WTC11 (cell line): ENCODE measurements at regions not wholly inside any gene's neighbourhood (a gene's known extent, or its start where the extent isn't known, plus 50 kb on each side); places are given as distances from the start of the nearest gene placed in this dataset.

ENCODE experiments used
- ATAC-seq: fragments of 200-7000 bp; cut with Tn5 transposase; 2 replicates; pipeline ENCODE4 v1.10.0; 2021; ENCODE audit warnings: mild to moderate bottlenecking, moderate library complexity
- CTCF ChIA-PET: fragments of 300-600 bp; sonication (Branson Sonifier 250); formaldehyde crosslinking; loops from one replicate; lab custom pipeline; 2021; ENCODE audit warnings: antibody characterized with exemption; lab: Charles Lee
- POLR2A ChIA-PET: fragments of 350-600 bp; sonication (Branson Sonifier 250); formaldehyde crosslinking; loops from one replicate; lab custom pipeline; 2021; ENCODE audit warnings: antibody characterized with exemption; lab: Charles Lee
- DNase-seq: peaks from one replicate; pipeline ENCODE4 v3.0.0; 2021; ENCODE audit warnings: low spot score
- H3K27ac Mint-ChIP-seq: 2 replicates; pipeline ENCODE4 v1.8.0; 2021; ENCODE audit warnings: mixed read lengths
- H3K27me3 Mint-ChIP-seq: 2 replicates; pipeline ENCODE4 v1.8.0; 2021; ENCODE audit warnings: low read depth, mild to moderate bottlenecking, moderate library complexity, mixed read lengths
- H3K36me3 Mint-ChIP-seq: 2 replicates; pipeline ENCODE4 v1.8.0; 2021; ENCODE audit warnings: mixed read lengths
- H3K4me1 Mint-ChIP-seq: 2 replicates; pipeline ENCODE4 v1.8.0; 2022; ENCODE audit warnings: mixed read lengths
- H3K4me3 Mint-ChIP-seq: 2 replicates; pipeline ENCODE4 v1.8.0; 2021; ENCODE audit warnings: mild to moderate bottlenecking, moderate library complexity, mixed read lengths
- H3K9me3 Mint-ChIP-seq: 2 replicates; pipeline ENCODE4 v1.8.0; 2021; ENCODE audit warnings: mixed read lengths
- AR ChIP-seq: fragments of 250-450 bp; sonication (Bioruptor Pico); IDR thresholded peaks from 2 replicates; pipeline ENCODE4 v1.9.0; 2021; ENCODE audit warnings: mild to moderate bottlenecking
- ESRRA ChIP-seq: sonication (generic); formaldehyde crosslinking; IDR thresholded peaks from 2 replicates; pipeline ENCODE4 v1.8.1; 2022; ENCODE audit warnings: mild to moderate bottlenecking, missing genetic modification reagents, borderline replicate concordance
- ETV6 ChIP-seq: sonication (generic); formaldehyde crosslinking; IDR thresholded peaks from 2 replicates; pipeline ENCODE4 v1.8.1; 2022; ENCODE audit warnings: mild to moderate bottlenecking, missing genetic modification reagents
- HMGA2 ChIP-seq: fragments of 250-450 bp; sonication (Bioruptor Pico); IDR thresholded peaks from 2 replicates; pipeline ENCODE4 v1.4.0; 2021; ENCODE audit warnings: mild to moderate bottlenecking, moderate library complexity
- KAT7 ChIP-seq: sonication (generic); formaldehyde crosslinking; IDR thresholded peaks from 2 replicates; pipeline ENCODE4 v1.8.1; 2023; ENCODE audit warnings: missing genetic modification reagents, mild to moderate bottlenecking, borderline replicate concordance
- MXD4 ChIP-seq: fragments of 250-450 bp; sonication (Bioruptor Pico); IDR thresholded peaks from 2 replicates; pipeline ENCODE4 v1.8.0; 2021; ENCODE audit warnings: mild to moderate bottlenecking, moderate library complexity, borderline replicate concordance
- OVOL2 ChIP-seq: fragments of 250-450 bp; sonication (Bioruptor Pico); IDR thresholded peaks from 2 replicates; pipeline ENCODE4 v1.9.0; 2021; ENCODE audit warnings: mild to moderate bottlenecking, borderline replicate concordance
- RELA ChIP-seq: sonication (generic); formaldehyde crosslinking; IDR thresholded peaks from 2 replicates; pipeline ENCODE4 v1.8.1; 2022; ENCODE audit warnings: missing genetic modification reagents, mild to moderate bottlenecking, borderline replicate concordance
- SMAD4 ChIP-seq: sonication (generic); formaldehyde crosslinking; IDR thresholded peaks from 2 replicates; pipeline ENCODE4 v1.8.0; 2022; ENCODE audit warnings: mild to moderate bottlenecking, missing genetic modification reagents
- TCF7 ChIP-seq: sonication (generic); formaldehyde crosslinking; IDR thresholded peaks from 2 replicates; pipeline ENCODE4 v1.8.0; 2022; ENCODE audit warnings: mild to moderate bottlenecking, low read depth, missing genetic modification reagents, moderate library complexity
- ZBTB21 ChIP-seq: sonication (generic); formaldehyde crosslinking; IDR thresholded peaks from 2 replicates; pipeline ENCODE4 v1.8.1; 2023; ENCODE audit warnings: mild to moderate bottlenecking, missing genetic modification reagents, borderline replicate concordance
- ZNF219 ChIP-seq: sonication (generic); formaldehyde crosslinking; IDR thresholded peaks from 2 replicates; pipeline ENCODE4 v1.8.0; 2023; ENCODE audit warnings: missing genetic modification reagents, mild to moderate bottlenecking, borderline replicate concordance
- ZNF317 ChIP-seq: sonication (generic); formaldehyde crosslinking; IDR thresholded peaks from 2 replicates; pipeline ENCODE4 v1.8.1; 2023; ENCODE audit warnings: low read depth, mild to moderate bottlenecking, moderate library complexity, missing genetic modification reagents, borderline replicate concordance
- ZNF396 ChIP-seq: fragments of 250-450 bp; sonication (Bioruptor Pico); IDR thresholded peaks from 2 replicates; pipeline ENCODE4 v1.8.0; 2021; ENCODE audit warnings: mild to moderate bottlenecking, moderate library complexity, borderline replicate concordance
- TF ChIP-seq, protein P1 (sequence below): sonication (generic); formaldehyde crosslinking; IDR thresholded peaks from 2 replicates; pipeline ENCODE4 v1.8.0; 2023; ENCODE audit warnings: missing genetic modification reagents, mild to moderate bottlenecking, borderline replicate concordance
- TF ChIP-seq, protein P2 (sequence below): fragments of 250-450 bp; sonication (Bioruptor Pico); IDR thresholded peaks from 2 replicates; pipeline ENCODE4 v1.9.0; 2021; ENCODE audit warnings: mild to moderate bottlenecking
- TF ChIP-seq, protein P3 (sequence below): sonication (generic); formaldehyde crosslinking; IDR thresholded peaks from 2 replicates; pipeline ENCODE4 v1.8.1; 2022; ENCODE audit warnings: mild to moderate bottlenecking, moderate library complexity, missing genetic modification reagents

- ChIA-PET CTCF (no interaction called here), POLR2A (no interaction called here)
- Mint-ChIP-seq H3K36me3 (no peaks in the 10 kb centered on the region), H3K9me3 (peaks cover 3% of the 10 kb centered on the region; the same call in 1 of the 2 replicates), H3K4me3 (no peak overlapping the region), H3K27me3 (no peaks in the 10 kb centered on the region), H3K4me1 (peaks cover 26% of the 10 kb centered on the region), H3K27ac (no peak overlapping the region)
- TF ChIP-seq HMGA2 (no peak), ETV6 (CRISPR knock-in tag) (no peak), TCF7 (CRISPR knock-in tag) (no peak), ZBTB21 (CRISPR knock-in tag) (no peak), AR (CRISPR knock-in tag) (no peak), MXD4 (no peak), ZNF317 (no peak), ZNF396 (CRISPR knock-in tag) (no peak), KAT7 (CRISPR knock-in tag) (no peak)
- TF ChIP-seq, protein P1, sequence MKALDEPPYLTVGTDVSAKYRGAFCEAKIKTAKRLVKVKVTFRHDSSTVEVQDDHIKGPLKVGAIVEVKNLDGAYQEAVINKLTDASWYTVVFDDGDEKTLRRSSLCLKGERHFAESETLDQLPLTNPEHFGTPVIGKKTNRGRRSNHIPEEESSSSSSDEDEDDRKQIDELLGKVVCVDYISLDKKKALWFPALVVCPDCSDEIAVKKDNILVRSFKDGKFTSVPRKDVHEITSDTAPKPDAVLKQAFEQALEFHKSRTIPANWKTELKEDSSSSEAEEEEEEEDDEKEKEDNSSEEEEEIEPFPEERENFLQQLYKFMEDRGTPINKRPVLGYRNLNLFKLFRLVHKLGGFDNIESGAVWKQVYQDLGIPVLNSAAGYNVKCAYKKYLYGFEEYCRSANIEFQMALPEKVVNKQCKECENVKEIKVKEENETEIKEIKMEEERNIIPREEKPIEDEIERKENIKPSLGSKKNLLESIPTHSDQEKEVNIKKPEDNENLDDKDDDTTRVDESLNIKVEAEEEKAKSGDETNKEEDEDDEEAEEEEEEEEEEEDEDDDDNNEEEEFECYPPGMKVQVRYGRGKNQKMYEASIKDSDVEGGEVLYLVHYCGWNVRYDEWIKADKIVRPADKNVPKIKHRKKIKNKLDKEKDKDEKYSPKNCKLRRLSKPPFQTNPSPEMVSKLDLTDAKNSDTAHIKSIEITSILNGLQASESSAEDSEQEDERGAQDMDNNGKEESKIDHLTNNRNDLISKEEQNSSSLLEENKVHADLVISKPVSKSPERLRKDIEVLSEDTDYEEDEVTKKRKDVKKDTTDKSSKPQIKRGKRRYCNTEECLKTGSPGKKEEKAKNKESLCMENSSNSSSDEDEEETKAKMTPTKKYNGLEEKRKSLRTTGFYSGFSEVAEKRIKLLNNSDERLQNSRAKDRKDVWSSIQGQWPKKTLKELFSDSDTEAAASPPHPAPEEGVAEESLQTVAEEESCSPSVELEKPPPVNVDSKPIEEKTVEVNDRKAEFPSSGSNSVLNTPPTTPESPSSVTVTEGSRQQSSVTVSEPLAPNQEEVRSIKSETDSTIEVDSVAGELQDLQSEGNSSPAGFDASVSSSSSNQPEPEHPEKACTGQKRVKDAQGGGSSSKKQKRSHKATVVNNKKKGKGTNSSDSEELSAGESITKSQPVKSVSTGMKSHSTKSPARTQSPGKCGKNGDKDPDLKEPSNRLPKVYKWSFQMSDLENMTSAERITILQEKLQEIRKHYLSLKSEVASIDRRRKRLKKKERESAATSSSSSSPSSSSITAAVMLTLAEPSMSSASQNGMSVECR (CRISPR knock-in tag): no peak
- TF ChIP-seq, protein P2, sequence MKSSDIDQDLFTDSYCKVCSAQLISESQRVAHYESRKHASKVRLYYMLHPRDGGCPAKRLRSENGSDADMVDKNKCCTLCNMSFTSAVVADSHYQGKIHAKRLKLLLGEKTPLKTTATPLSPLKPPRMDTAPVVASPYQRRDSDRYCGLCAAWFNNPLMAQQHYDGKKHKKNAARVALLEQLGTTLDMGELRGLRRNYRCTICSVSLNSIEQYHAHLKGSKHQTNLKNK (CRISPR knock-in tag): no peak
- TF ChIP-seq, protein P3, sequence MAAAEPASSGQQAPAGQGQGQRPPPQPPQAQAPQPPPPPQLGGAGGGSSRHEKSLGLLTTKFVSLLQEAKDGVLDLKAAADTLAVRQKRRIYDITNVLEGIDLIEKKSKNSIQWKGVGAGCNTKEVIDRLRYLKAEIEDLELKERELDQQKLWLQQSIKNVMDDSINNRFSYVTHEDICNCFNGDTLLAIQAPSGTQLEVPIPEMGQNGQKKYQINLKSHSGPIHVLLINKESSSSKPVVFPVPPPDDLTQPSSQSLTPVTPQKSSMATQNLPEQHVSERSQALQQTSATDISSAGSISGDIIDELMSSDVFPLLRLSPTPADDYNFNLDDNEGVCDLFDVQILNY (CRISPR knock-in tag): no peak
- DNase-seq (no peak), ATAC-seq (no peak)
Observed at GRCh38 chr6:167494698-167495435, 170.0 kb downstream of the TTLL2 start.

- Mint-ChIP-seq H3K36me3 (no peaks in the 10 kb centered on the region), H3K4me1 (peaks cover 26% of the 10 kb centered on the region), H3K9me3 (peaks cover 3% of the 10 kb centered on the region; the same call in 1 of the 2 replicates), H3K27ac (no peak overlapping the region; the same call in 1 of the 2 replicates), H3K27me3 (no peaks in the 10 kb centered on the region), H3K4me3 (no peak overlapping the region)
- no peak; the same call in 1 of the 2 replicates for ATAC-seq
- DNase-seq: no peak
- ChIA-PET POLR2A (interaction anchor here (0.6 kb wide), 1 partner anchor 9 kb away, joined by 4 read pairs; no protein-coding TSS in a partner anchor), CTCF (interaction anchor here (0.6 kb wide), 3 partner anchors 9 to 728 kb away, joined by 3 to 4 read pairs (median 3); no protein-coding TSS in a partner anchor)
- TF ChIP-seq HMGA2 (no peak), ESRRA (CRISPR knock-in tag) (no peak), RELA (no peak), ZNF219 (CRISPR knock-in tag) (no peak), SMAD4 (CRISPR knock-in tag) (no peak), OVOL2 (CRISPR knock-in tag) (no peak)
Observed at GRCh38 chr6:167495506-167496401, 170.9 kb downstream of the TTLL2 start.
